GM19395 (cell line): ENCODE measurements at regions not wholly inside any gene's neighbourhood (a gene's known extent, or its start where the extent isn't known, plus 50 kb on each side); places are given as distances from the start of the nearest gene placed in this dataset.

Source experiments
- ATAC-seq: cut with Tn5 transposase; IDR thresholded peaks from one replicate; pipeline ENCODE4 v1.9.1; 2021; ENCODE audit warnings: mild to moderate bottlenecking, moderate library complexity; ENCODE audit not compliant: unreplicated experiment

DNA sequence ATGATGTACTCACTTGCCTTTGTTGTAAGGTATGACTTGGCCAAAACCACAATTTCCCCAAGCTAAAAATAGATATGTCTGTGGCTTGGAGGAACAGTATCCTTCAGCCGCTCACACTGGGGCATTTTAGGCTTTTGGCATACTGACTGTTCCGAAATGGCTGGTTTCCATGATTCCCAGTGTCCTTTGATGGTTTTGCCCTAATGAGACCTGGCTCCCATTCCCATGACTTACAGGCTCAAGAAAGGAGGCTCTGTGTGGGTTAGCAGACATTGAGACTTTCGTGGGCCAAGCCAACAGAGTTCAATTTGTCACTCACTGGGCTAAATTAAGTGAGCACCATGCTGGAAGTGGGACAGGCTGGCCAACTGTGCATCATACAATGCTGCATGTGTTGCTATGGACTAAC lies 150.6 kb downstream of the CEP135 start:
- ATAC-seq: no peak

DNA sequence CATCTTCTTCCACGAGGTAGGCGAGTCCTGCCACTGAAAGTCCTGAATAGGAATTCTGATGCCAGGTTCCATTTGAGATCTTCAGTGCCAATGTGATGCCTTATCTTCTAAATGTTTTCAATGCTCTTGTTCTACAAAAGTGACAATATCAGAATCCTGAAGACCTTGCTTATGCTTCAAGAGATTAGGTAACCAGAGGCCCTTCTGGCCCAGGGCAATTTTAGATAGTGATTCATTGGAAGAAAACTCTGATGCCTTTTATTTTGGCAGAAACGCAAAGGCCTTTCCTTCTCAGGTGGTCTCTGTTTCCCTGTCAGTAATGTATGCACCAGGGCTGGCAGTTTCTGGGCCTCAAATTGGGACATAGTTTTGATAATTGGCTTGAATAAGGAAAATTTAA lies 144.8 kb downstream of the CEP135 start:
- ATAC-seq: no peak

DNA sequence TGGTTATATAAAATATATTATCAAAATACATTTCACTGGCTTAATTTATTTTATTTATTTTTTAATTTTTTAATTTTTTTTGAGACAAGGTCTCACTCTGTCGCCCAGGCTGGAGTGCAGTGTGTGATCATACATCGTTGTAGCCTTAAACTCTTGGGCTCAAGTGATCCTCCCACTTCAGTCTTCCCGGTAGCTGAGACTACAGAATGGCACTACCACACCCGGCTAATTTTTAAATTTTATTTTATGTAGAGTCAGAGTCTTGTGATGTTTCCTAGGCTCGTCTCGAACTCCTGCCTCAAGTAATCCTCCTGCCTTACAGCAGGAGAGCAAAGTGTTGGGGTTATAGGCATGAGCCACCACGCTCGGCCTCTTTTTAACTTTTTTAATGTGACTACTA lies 143.8 kb downstream of the CEP135 start:
- ATAC-seq: no peak

DNA sequence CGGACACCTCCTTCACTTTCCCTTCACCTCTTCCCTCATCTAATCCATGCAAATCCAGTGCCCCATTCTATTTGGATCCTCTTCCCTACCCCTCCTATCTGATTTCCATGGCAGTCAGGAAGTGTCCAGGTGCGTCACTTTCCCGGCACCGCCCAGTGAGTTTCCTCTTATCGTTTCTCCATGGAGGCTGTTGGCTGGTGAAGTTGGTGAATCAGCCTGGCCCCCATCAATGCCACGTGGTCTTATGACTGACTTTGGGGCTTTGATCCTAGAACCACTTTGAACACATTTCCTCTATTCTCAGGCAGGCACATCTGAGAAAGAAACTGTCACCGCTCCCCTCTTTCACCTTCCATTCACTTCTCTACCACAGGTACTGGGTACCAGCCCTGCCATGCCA lies 137.8 kb downstream of the CEP135 start:
- no peak for ATAC-seq

DNA sequence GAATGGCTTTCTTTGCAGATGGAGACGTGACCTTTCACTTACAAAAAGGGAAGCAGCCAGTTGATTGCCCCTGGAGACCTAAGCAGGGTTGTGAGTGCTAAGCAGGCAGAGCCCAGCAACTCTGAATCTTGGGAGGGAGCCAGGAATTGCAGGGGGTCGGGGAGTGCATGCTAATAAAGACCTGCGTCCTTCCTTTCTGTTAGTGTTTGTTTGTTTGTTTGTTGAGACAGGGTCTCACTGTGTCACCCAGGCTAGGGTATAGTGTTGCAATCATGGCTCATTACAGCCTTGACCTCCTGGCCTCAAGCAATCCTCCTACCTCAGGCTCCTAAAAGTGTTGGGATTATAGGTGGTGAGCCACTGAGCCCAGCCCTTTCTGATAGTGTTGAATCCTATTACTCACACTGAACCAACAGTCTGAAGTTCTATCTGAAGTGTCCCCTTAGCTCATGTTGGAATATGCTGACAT lies 137.4 kb downstream of the CEP135 start:
- no peak for ATAC-seq

DNA sequence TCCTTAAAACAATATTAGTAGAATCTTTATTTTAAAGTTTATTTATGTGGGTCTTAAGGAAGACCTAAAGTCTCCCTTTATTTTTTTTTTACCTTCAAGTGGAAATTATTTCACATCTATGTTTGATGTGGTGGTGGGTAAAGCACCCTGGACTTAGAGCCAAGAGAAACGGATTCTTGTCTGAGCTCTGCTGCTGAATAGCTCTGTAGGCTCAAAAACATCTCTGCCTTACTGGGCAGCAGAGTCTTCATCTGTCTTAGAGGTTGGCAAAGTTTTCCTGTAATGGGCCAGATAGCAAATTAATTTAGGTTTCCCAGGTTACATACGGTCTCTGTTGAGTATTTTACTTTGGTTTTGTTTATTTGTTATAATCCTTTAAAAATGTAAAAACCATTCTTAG lies 136.5 kb downstream of the CEP135 start:
- no peak for ATAC-seq

DNA sequence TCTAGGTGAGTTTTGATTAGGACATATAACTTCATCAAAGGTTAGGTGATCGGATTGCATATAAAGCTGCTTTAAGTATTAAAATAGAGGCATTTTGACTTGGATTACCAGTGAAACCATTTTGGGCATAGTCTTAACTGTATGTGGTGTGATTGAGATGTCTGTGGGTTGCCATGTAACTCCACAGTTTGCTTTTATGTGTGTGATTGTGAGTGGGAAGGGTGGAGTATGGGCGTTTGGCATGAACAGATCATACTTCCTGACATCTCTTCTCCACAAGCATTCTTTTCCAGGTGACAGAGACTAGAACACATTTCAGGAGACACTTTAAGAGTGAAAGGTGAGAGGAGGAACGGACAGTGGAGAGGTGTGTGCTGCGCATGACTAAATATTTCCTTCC lies 136.1 kb downstream of the CEP135 start:
- ATAC-seq: no peak
